Type B pancreatic cell (in vitro differentiated cells): ENCODE measurements at regions not wholly inside any gene's neighbourhood (a gene's known extent, or its start where the extent isn't known, plus 50 kb on each side); places are given as distances from the start of the nearest gene placed in this dataset.

Experiments
- DNase-seq: peaks from one replicate; pipeline ENCODE4 v3.0.0; 2021; ENCODE audit warnings: mixed read lengths; ENCODE audit not compliant: unreplicated experiment; ENCODE audit errors: extremely low spot score
- H3K27ac Mint-ChIP-seq: 2 replicates; pipeline ENCODE4 v1.8.0; 2021; ENCODE audit warnings: mild to moderate bottlenecking, mixed read lengths
- H3K27me3 Mint-ChIP-seq: 2 replicates; pipeline ENCODE4 v1.8.0; 2021; ENCODE audit warnings: mixed read lengths
- H3K36me3 Mint-ChIP-seq: 2 replicates; pipeline ENCODE4 v1.8.0; 2021; ENCODE audit warnings: mixed read lengths
- H3K4me1 Mint-ChIP-seq: one replicate; pipeline ENCODE4 v1.8.0; 2021; ENCODE audit warnings: mixed read lengths; ENCODE audit not compliant: unreplicated experiment
- H3K4me3 Mint-ChIP-seq: 2 replicates; pipeline ENCODE4 v1.8.0; 2021; ENCODE audit warnings: mild to moderate bottlenecking, mixed read lengths
- H3K9me3 Mint-ChIP-seq: 2 replicates; pipeline ENCODE4 v1.8.0; 2021; ENCODE audit warnings: mixed read lengths
- TF ChIP-seq, protein P1 (sequence below): fragments of 200-600 bp; sonication (generic); conservative IDR thresholded peaks from 2 replicates; pipeline ENCODE4 v1.5.0; 2021; ENCODE audit warnings: antibody characterized with exemption, mild to moderate bottlenecking

DNA sequence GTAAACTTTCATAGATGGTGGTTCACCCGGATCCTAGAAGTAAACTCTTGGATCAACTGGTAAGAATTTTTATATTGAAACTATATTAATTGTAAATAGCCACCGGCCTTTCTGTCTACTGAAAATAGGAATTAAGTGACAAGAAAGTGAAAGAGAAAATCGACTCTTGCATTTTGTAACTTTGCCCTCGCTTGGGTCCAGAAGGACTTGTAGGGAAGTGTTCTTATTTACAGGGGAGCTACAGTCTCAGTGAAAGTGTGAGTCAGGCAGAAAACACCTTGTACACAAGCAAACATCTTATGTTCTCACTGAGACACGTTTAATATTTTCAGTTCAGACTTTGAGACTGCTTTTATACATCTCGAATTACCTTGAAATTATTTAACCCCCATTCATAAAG, 238.9 kb downstream of the BLID start:
- peaks cover 4% of the 10 kb centered on the region for H3K27me3 Mint-ChIP-seq
- peaks cover 4% of the 10 kb centered on the region for H3K9me3 Mint-ChIP-seq
- DNase-seq, result no peak
- no peaks in the 10 kb centered on the region for H3K36me3 Mint-ChIP-seq
- no peak overlapping the region for H3K4me3 Mint-ChIP-seq
- TF ChIP-seq, protein P1, sequence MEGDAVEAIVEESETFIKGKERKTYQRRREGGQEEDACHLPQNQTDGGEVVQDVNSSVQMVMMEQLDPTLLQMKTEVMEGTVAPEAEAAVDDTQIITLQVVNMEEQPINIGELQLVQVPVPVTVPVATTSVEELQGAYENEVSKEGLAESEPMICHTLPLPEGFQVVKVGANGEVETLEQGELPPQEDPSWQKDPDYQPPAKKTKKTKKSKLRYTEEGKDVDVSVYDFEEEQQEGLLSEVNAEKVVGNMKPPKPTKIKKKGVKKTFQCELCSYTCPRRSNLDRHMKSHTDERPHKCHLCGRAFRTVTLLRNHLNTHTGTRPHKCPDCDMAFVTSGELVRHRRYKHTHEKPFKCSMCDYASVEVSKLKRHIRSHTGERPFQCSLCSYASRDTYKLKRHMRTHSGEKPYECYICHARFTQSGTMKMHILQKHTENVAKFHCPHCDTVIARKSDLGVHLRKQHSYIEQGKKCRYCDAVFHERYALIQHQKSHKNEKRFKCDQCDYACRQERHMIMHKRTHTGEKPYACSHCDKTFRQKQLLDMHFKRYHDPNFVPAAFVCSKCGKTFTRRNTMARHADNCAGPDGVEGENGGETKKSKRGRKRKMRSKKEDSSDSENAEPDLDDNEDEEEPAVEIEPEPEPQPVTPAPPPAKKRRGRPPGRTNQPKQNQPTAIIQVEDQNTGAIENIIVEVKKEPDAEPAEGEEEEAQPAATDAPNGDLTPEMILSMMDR, result no peak
- H3K27ac Mint-ChIP-seq, result no peak overlapping the region
- H3K4me1 Mint-ChIP-seq, result peaks cover 11% of the 10 kb centered on the region

DNA sequence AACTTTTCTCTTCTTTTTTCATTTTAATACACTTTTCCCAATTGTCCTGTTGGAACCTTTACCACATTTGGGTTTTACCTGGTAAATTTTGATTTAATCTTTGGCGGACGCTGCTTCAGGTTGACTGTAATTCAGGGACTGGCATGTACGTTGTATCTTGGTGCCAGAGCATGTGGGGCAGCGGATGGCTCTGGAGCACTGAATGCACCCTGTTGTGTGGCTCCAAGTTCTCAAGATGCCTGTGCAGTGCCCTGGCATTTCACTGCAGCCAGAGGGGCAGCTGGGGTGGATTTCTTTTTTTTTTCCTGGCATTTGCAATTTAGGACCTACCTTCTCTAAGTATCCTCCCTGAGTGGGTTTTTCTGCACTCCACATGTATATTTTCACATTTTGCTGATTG, 242.2 kb downstream of the BLID start:
- H3K36me3 Mint-ChIP-seq, result no peaks in the 10 kb centered on the region

DNA sequence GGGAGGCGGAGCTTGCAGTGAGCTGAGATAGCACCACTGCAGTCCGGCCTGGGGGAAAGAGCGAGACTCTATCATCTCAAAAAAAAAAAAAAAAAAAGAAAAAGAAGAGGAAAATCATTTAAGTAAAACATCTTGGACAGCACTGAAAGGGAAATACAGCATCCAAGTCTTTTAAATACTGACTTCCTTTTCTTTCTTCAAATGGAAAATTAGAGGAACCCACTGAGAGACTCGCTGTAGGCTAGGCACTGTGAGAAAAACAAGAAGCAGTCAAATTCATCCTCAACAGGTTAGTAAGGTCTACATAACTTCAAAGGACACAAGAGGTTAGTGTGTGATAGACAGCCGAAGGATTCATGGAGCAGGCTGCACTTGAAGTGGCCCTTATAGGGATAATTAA, 243.7 kb downstream of the BLID start:
- TF ChIP-seq, protein P1, result no peak
- H3K4me1 Mint-ChIP-seq, result peaks cover 16% of the 10 kb centered on the region
- DNase-seq, result no peak
- H3K4me3 Mint-ChIP-seq, result no peak overlapping the region
- H3K27me3 Mint-ChIP-seq, result no peaks in the 10 kb centered on the region
- no peaks in the 10 kb centered on the region for H3K36me3 Mint-ChIP-seq
- H3K9me3 Mint-ChIP-seq, result no peaks in the 10 kb centered on the region
- no peak overlapping the region for H3K27ac Mint-ChIP-seq

More for the DNA sequence above, 242.2 kb downstream of the BLID start:
- H3K27ac Mint-ChIP-seq, result no peak overlapping the region
- peaks cover 4% of the 10 kb centered on the region for H3K27me3 Mint-ChIP-seq
- TF ChIP-seq, protein P1, result no peak
- peaks cover 16% of the 10 kb centered on the region for H3K4me1 Mint-ChIP-seq
- H3K4me3 Mint-ChIP-seq, result no peak overlapping the region
- DNase-seq, result no peak
- H3K9me3 Mint-ChIP-seq, result no peaks in the 10 kb centered on the region

DNA sequence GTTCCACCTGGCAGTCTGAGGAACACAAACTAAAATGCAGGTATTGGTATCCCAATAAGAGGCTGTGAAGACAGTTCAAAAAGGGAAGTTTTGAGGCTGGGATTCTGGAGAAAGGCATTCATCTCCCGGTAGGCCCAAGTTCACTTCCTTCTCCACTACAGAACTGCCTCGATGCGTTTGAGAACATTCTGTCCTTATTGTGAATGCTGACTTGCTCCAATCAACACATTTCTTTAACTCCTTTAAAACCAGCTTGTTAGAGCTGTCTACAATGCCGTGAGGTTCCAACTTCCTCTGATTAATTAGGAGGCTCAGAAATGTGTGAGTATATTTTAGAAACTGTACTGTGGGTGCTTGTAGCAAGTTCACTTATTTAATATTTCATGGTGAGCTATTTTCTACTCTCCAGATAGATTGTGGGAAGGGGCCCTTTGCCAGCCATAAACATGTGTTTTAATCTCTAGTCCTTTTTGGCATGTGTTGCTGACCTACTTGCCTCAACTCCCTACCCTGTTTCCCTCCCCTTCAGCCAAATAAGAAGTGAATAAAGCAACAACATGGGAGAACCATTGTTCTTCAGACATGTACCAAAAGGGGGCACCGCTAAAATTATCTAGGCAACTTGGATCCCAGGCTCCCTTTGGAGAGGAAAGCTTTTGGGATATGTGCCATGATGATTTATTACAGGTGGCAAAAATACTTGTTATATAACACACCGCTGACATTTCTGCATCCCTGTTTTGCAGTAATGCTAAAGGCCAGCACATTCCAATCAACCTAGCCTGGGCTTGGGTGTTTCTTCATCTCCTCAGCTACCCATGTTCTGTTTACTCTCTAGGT, 245.6 kb downstream of the BLID start:
- TF ChIP-seq, protein P1, result no peak
- Mint-ChIP-seq H3K9me3 (no peaks in the 10 kb centered on the region), H3K27ac (no peak overlapping the region), H3K36me3 (no peaks in the 10 kb centered on the region), H3K4me1 (peaks cover 16% of the 10 kb centered on the region), H3K4me3 (no peak overlapping the region), H3K27me3 (no peaks in the 10 kb centered on the region)
- DNase-seq, result no peak

DNA sequence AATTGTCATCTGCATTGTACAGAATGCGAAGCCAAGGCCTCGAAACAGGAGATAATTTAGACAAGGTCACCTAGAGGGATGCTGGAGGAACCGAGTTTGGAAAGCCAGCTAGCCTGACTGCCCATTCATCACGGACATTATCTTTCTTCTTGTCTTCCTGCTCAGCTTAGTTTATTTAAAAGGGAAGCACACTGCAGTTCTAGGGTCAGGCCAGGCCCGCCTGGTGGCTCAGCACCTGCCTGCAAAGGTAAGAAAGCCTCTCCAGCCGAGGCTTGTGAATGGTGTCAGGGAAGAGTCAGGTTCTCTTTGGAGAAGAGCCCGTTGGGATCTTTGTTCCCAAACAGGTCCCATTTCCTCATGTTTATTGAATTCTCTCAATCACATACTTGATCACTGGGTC, 246.5 kb downstream of the BLID start:
- Mint-ChIP-seq H3K9me3 (peaks cover 4% of the 10 kb centered on the region), H3K27me3 (no peaks in the 10 kb centered on the region), H3K36me3 (no peaks in the 10 kb centered on the region), H3K27ac (no peak overlapping the region), H3K4me1 (peaks cover 16% of the 10 kb centered on the region), H3K4me3 (no peak overlapping the region)
- DNase-seq, result no peak
- TF ChIP-seq, protein P1, result no peak
